HepG2 (cell line): ENCODE measurements at regions not wholly inside any gene's neighbourhood (a gene's known extent, or its start where the extent isn't known, plus 50 kb on each side); places are given as distances from the start of the nearest gene placed in this dataset.
"Not testable (repeated sequence)": the region's sequence is repeated elsewhere in the genome, so short reads cannot be mapped to it uniquely, and the experiment has no call there.

Source experiments
- CTCF ChIP-seq: sonication (generic); formaldehyde crosslinking; IDR thresholded peaks from 2 replicates; pipeline ENCODE4 v1.5.0; 2020; ENCODE audit warnings: mild to moderate bottlenecking, missing genetic modification reagents, moderate library complexity
- MYNN ChIP-seq: sonication (generic); formaldehyde crosslinking; IDR thresholded peaks from 2 replicates; pipeline ENCODE4 v1.4.0; 2020; ENCODE audit warnings: mild to moderate bottlenecking, low read depth, missing genetic modification reagents
- RNF2 ChIP-seq: fragments of 450-650 bp; conservative IDR thresholded peaks from 2 replicates; pipeline ENCODE4 v1.6.1; 2016; ENCODE audit warnings: low read depth
- XBP1 ChIP-seq: sonication (generic); formaldehyde crosslinking; IDR thresholded peaks from 2 replicates; pipeline ENCODE4 v1.5.0; 2020; ENCODE audit warnings: missing genetic modification reagents
- ZFP36 ChIP-seq: fragments of 150-350 bp; IDR thresholded peaks from 2 replicates; pipeline ENCODE4 v1.6.1; 2018; ENCODE audit warnings: borderline replicate concordance, low read length, low read depth; ENCODE audit not compliant: partially characterized antibody
- ZNF350 ChIP-seq: sonication (generic); formaldehyde crosslinking; IDR thresholded peaks from 2 replicates; pipeline ENCODE4 v1.4.0; 2020; ENCODE audit warnings: mild to moderate bottlenecking, low read depth, missing genetic modification reagents, borderline replicate concordance

- not testable (repeated sequence) for TF ChIP-seq CTCF (CRISPR knock-in tag); XBP1 (CRISPR knock-in tag); RNF2; MYNN; ZNF350 (CRISPR knock-in tag); ZFP36
Observed at GRCh38 chrX:40788698-40789097, 53.4 kb upstream of the MED14 start.
